Esophagus squamous epithelium (tissue), 4 donors: ENCODE measurements at regions not wholly inside any gene's neighbourhood (a gene's known extent, or its start where the extent isn't known, plus 50 kb on each side); places are given as distances from the start of the nearest gene placed in this dataset.

Experiments
- POLR2A ChIP-seq, 4 donors: fragments of 450-650 bp; IDR thresholded peaks; one replicate each; pipeline ENCODE4 v1.6.1; 2017; ENCODE audit warnings: antibody characterized with exemption in 4 of 4, mild to moderate bottlenecking in 4 of 4, moderate library complexity in 3 of 4
- TF ChIP-seq, protein P1 (sequence below), 6 experiments: fragments of 450-650 bp in 4 of 6; fragments of 200-600 bp in 2 of 6; sonication (generic) in 2 of 6; IDR thresholded peaks; one replicate each; pipeline ENCODE4 v1.5.1; 2016 to 2019; ENCODE audit warnings: antibody characterized with exemption in 6 of 6, mild to moderate bottlenecking in 4 of 6, moderate library complexity in 4 of 6

DNA sequence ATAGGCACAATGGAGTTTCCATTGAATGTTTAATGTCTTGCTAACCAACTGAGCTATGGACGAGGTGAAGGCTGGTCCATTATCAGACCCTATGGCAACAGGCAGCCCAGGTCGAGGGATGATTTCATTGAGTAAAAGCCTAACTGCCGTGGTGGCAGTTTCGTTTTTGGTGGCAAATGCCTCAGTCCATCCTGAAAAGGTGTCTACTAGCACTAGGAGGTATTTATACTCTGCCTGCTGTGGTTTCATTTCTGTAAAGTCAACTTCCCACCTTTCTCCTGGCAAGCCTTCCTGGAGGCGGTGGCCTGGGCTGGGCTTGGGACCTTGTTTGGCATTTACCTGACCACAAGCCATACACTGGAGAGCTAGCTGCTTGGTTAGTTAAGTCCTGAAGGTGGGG is 75.8 kb downstream of the PRR15 start:
- TF ChIP-seq, protein P1, sequence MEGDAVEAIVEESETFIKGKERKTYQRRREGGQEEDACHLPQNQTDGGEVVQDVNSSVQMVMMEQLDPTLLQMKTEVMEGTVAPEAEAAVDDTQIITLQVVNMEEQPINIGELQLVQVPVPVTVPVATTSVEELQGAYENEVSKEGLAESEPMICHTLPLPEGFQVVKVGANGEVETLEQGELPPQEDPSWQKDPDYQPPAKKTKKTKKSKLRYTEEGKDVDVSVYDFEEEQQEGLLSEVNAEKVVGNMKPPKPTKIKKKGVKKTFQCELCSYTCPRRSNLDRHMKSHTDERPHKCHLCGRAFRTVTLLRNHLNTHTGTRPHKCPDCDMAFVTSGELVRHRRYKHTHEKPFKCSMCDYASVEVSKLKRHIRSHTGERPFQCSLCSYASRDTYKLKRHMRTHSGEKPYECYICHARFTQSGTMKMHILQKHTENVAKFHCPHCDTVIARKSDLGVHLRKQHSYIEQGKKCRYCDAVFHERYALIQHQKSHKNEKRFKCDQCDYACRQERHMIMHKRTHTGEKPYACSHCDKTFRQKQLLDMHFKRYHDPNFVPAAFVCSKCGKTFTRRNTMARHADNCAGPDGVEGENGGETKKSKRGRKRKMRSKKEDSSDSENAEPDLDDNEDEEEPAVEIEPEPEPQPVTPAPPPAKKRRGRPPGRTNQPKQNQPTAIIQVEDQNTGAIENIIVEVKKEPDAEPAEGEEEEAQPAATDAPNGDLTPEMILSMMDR (IDR thresholded peaks at IDR 0.05): no peak
- no peak for TF ChIP-seq POLR2A (IDR thresholded peaks at IDR 0.05)
